ENCODE measurements at regions not wholly inside any gene's neighbourhood (a gene's known extent, or its start where the extent isn't known, plus 50 kb on each side); places are given as distances from the start of the nearest gene placed in this dataset.

DNA sequence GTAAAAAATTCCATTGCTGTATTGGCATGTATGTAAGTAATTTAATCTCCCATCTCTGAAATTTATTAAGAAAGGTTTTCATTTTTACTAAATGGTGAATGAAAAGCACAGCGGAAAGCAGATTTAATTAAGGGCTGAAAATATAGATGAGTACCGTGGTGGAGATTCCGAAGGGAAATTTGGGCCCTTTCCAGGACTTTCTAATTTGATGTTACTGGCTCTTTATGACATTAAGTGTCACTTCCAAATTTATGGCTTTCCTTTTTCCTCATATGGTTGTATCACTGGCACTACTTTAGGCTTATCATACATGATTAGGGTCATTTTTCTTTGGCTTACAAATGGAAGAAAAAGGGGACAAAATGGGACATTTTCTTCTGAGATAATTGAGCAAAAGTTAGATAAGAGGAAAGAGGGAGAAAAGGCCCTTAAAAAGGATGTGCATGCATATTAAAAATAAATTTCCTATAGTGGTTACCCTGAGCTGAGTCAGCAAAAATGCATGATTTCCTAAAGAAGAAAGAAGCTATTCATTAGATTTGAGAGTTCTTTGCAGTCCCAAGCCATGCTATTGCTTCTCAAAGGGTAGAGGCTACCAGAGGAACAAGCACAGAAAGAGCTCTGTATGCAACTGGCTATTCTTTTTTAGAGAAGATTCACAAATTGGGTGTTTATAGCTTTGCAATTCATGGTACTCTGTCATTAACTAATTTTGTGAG is 74.9 kb upstream of the CNIH3 start:
- H3K4me1 ChIP-seq (ENCODE audit: control insufficient read depth in 1 of 2, low read depth in 2 of 2) = no peaks in the 10 kb centered on the region
- no peak for ATAC-seq (ENCODE audit: insufficient number of reproducible peaks, low FRiP score, low read depth)
- TF ChIP-seq, protein P1, sequence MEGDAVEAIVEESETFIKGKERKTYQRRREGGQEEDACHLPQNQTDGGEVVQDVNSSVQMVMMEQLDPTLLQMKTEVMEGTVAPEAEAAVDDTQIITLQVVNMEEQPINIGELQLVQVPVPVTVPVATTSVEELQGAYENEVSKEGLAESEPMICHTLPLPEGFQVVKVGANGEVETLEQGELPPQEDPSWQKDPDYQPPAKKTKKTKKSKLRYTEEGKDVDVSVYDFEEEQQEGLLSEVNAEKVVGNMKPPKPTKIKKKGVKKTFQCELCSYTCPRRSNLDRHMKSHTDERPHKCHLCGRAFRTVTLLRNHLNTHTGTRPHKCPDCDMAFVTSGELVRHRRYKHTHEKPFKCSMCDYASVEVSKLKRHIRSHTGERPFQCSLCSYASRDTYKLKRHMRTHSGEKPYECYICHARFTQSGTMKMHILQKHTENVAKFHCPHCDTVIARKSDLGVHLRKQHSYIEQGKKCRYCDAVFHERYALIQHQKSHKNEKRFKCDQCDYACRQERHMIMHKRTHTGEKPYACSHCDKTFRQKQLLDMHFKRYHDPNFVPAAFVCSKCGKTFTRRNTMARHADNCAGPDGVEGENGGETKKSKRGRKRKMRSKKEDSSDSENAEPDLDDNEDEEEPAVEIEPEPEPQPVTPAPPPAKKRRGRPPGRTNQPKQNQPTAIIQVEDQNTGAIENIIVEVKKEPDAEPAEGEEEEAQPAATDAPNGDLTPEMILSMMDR (IDR thresholded peaks at IDR 0.05) = no peak

DNA sequence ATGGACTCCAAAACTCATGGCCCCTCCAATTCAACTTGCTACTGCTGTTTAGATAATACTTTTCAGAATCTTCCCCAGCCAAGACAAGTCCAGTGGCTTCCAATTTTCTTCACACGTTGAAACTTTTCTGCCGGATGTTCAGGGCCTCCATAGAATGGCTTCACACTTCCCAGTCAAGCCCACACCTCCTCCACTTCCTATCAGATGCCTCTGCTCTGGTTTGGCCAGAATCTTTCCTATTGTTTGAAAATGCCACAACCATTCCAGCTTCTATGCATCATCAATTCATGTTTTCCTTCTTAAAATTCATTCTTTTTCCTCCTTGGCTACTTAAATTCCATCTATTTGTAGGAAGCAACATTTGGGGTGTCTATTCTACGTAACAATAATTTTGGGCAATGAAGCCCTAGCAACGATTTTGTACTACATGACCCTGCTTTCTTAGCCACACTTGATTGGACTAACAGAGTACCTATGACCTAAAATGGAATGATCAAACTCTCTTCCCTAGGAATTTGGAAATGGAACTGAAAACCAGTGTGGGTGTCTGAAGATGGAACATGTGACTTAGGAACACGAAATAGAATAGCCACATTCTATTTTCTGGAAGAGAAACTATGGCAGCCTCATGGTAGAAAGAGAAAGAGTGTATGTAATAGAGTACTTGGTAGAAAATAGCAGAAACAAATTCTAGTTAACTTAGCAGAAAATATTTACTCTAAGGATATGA is 74.1 kb upstream of the CNIH3 start:
- DNase-seq (ENCODE audit: low spot score) (no peak), ATAC-seq (ENCODE audit: insufficient number of reproducible peaks, low FRiP score, low read depth) (no peak)
- no peaks in the 10 kb centered on the region for H3K4me1 ChIP-seq (ENCODE audit: control insufficient read depth in 1 of 2, low read depth in 2 of 2)
- H3K27me3 ChIP-seq (replicated peaks; ENCODE audit: insufficient read depth) = no peaks in the 10 kb centered on the region
- H3K4me3 ChIP-seq = no peak overlapping the region
- TF ChIP-seq, protein P1 (IDR thresholded peaks at IDR 0.05) = no peak
- no peak overlapping the region for H3K27ac ChIP-seq
- H3K36me3 ChIP-seq = no peaks in the 10 kb centered on the region
- H3K9me3 ChIP-seq = no peaks in the 10 kb centered on the region

More for the DNA sequence above, 74.9 kb upstream of the CNIH3 start:
- H3K27me3 ChIP-seq (replicated peaks; ENCODE audit: insufficient read depth) = no peaks in the 10 kb centered on the region
- no peak for DNase-seq (ENCODE audit: low spot score)
- no peak overlapping the region for H3K4me3 ChIP-seq
- no peaks in the 10 kb centered on the region for H3K9me3 ChIP-seq
- no peak overlapping the region for H3K27ac ChIP-seq
- no peaks in the 10 kb centered on the region for H3K36me3 ChIP-seq

DNA sequence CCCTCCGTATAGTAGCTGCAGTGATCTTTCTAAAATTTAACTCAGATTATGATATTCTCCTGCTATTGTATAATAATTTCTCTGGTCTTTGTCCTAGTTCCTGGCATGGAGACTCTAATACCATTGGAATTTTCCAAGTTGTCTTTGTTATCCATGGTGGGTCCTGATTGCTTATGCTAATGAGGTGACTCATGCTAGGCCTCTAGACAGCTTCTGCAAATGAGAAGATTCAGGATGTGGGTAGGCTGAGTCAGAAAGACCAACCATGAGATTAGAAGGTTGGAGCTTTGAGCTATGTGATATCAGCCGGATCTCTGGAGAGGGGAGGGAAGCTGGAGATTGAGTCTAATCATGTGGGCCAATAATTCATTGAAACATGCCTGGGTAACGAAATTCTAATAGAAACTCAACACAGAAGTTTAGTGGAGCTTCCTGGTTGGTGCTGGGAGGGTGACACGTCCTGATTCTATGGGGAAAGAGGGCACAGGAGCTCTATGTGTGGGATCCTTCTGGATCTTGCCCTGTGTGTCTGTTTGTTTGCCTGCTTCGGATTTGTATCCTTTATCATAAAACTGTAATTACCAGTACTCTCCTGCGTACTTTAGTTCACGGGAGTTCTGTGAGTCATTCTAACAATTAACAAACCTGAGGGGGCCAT is 73.2 kb upstream of the CNIH3 start:
- no peak for DNase-seq (ENCODE audit: low spot score)
- TF ChIP-seq, protein P1 (IDR thresholded peaks at IDR 0.05) = no peak
- H3K27ac ChIP-seq = no peak overlapping the region
- ATAC-seq (ENCODE audit: insufficient number of reproducible peaks, low FRiP score, low read depth) = no peak
- no peaks in the 10 kb centered on the region for H3K4me1 ChIP-seq (ENCODE audit: control insufficient read depth in 1 of 2, low read depth in 2 of 2)
- H3K9me3 ChIP-seq = no peaks in the 10 kb centered on the region
- no peak overlapping the region for H3K4me3 ChIP-seq
- H3K36me3 ChIP-seq = no peaks in the 10 kb centered on the region
- H3K27me3 ChIP-seq (replicated peaks; ENCODE audit: insufficient read depth) = no peaks in the 10 kb centered on the region

DNA sequence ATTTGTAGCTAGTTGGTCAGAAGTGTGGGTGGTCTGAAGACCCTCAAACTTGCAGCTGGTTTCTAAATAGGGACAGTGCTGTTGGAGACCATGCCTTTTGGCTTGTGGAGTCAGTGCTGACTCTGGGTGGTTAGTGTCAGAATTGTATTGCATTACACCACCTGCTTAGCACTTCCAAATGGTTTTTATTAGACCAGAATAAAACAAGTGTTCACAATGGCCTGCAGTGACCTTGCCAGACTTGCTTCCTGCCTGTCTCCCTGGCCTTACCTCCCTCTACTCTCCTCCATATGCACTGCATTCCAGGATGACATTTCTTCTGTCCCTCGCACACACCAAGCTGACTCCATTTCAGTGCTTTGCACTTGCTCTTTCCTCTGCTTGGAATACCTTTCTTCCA is 72.7 kb upstream of the CNIH3 start:
- ATAC-seq (ENCODE audit: insufficient number of reproducible peaks, low FRiP score, low read depth) (no peak), DNase-seq (ENCODE audit: low spot score) (no peak)
- Histone ChIP-seq H3K27ac (no peak overlapping the region), H3K4me3 (no peak overlapping the region), H3K4me1 (ENCODE audit: control insufficient read depth in 1 of 2, low read depth in 2 of 2) (no peaks in the 10 kb centered on the region), H3K27me3 (replicated peaks; ENCODE audit: insufficient read depth) (no peaks in the 10 kb centered on the region), H3K36me3 (no peaks in the 10 kb centered on the region), H3K9me3 (no peaks in the 10 kb centered on the region)
- TF ChIP-seq, protein P1 (IDR thresholded peaks at IDR 0.05) = no peak
